ENCODE measurements at regions not wholly inside any gene's neighbourhood (a gene's known extent, or its start where the extent isn't known, plus 50 kb on each side); places are given as distances from the start of the nearest gene placed in this dataset.

- DNase-seq (ENCODE audit: low read depth): no peak
- H3K4me3 ChIP-seq (ENCODE audit: low read depth, low read length): no peak overlapping the region
- TF ChIP-seq MAX (IDR thresholded peaks at IDR 0.05; ENCODE audit: low read depth, low read length): no peak
- no peak for TF ChIP-seq CTCF (IDR thresholded peaks at IDR 0.05; ENCODE audit: low read depth, low read length)
Measured at GRCh38 chr6:141290941-141291721, 841.6 kb upstream of the GJE1 start.

- TF ChIP-seq MAX (IDR thresholded peaks at IDR 0.05; ENCODE audit: low read depth, low read length): no peak
- TF ChIP-seq POLR2A (IDR thresholded peaks at IDR 0.05; ENCODE audit: extremely low read depth, insufficient read length): no peak
- no peak for TF ChIP-seq MYC (IDR thresholded peaks at IDR 0.05; ENCODE audit: low read depth, low read length)
- TF ChIP-seq CTCF (IDR thresholded peaks at IDR 0.05; ENCODE audit: low read depth, low read length): no peak
- no peak for DNase-seq (ENCODE audit: low read depth)
- no peak overlapping the region for H3K4me3 ChIP-seq (ENCODE audit: low read depth, low read length)
Measured at GRCh38 chr6:141288947-141289346, 843.8 kb upstream of the GJE1 start.

- DNase-seq (ENCODE audit: low read depth): no peak
- TF ChIP-seq MYC (IDR thresholded peaks at IDR 0.05; ENCODE audit: low read depth, low read length): no peak
- TF ChIP-seq CTCF (IDR thresholded peaks at IDR 0.05; ENCODE audit: low read depth, low read length): no peak
- no peak for TF ChIP-seq POLR2A (IDR thresholded peaks at IDR 0.05; ENCODE audit: extremely low read depth, insufficient read length)
- TF ChIP-seq MAX (IDR thresholded peaks at IDR 0.05; ENCODE audit: low read depth, low read length): no peak
- H3K4me3 ChIP-seq (ENCODE audit: low read depth, low read length): no peak overlapping the region
Measured at GRCh38 chr6:141282263-141282662, 850.5 kb upstream of the GJE1 start.

- no peak for DNase-seq (ENCODE audit: low read depth)
- TF ChIP-seq MAX (IDR thresholded peaks at IDR 0.05; ENCODE audit: low read depth, low read length) (no peak), CTCF (IDR thresholded peaks at IDR 0.05; ENCODE audit: low read depth, low read length) (no peak), MYC (IDR thresholded peaks at IDR 0.05; ENCODE audit: low read depth, low read length) (no peak), POLR2A (IDR thresholded peaks at IDR 0.05; ENCODE audit: extremely low read depth, insufficient read length) (no peak)
- H3K4me3 ChIP-seq (ENCODE audit: low read depth, low read length): no peak overlapping the region
Measured at GRCh38 chr6:141269684-141270083, 863.0 kb upstream of the GJE1 start.

GRCh38 chr6:141267420-141267819 lies 865.3 kb upstream of the GJE1 start:
- DNase-seq (ENCODE audit: low read depth): no peak
- no peak overlapping the region for H3K4me3 ChIP-seq (ENCODE audit: low read depth, low read length)
- TF ChIP-seq POLR2A (IDR thresholded peaks at IDR 0.05; ENCODE audit: extremely low read depth, insufficient read length): no peak
- no peak for TF ChIP-seq MYC (IDR thresholded peaks at IDR 0.05; ENCODE audit: low read depth, low read length)
- TF ChIP-seq CTCF (IDR thresholded peaks at IDR 0.05; ENCODE audit: low read depth, low read length): no peak
- TF ChIP-seq MAX (IDR thresholded peaks at IDR 0.05; ENCODE audit: low read depth, low read length): no peak
